ENCODE measurements at regions not wholly inside any gene's neighbourhood (a gene's known extent, or its start where the extent isn't known, plus 50 kb on each side); places are given as distances from the start of the nearest gene placed in this dataset.

DNA sequence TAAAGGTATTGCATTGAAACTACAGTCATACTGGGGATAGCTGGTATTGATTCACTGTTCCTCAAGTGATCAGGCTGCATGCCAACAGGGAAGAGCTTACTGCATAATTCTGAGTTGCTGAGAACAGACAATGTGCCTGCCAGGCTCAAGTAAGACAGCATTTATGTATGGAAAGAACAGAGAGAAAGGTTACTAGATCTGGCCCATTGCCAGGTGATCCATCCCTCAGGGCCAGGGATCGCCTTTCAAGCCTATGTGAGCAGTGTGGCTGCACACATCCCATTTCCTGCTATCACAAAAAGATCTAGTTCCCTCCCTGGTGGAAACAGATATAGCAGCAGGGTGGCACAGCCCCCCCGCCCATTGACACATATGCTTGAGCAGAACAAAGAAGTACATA is 254.0 kb downstream of the TMA16 start:
- TF ChIP-seq EZH2phosphoT487 (IDR thresholded peaks at IDR 0.05; ENCODE audit: borderline replicate concordance, low read depth, low read length) = no peak
- TF ChIP-seq, protein P1, sequence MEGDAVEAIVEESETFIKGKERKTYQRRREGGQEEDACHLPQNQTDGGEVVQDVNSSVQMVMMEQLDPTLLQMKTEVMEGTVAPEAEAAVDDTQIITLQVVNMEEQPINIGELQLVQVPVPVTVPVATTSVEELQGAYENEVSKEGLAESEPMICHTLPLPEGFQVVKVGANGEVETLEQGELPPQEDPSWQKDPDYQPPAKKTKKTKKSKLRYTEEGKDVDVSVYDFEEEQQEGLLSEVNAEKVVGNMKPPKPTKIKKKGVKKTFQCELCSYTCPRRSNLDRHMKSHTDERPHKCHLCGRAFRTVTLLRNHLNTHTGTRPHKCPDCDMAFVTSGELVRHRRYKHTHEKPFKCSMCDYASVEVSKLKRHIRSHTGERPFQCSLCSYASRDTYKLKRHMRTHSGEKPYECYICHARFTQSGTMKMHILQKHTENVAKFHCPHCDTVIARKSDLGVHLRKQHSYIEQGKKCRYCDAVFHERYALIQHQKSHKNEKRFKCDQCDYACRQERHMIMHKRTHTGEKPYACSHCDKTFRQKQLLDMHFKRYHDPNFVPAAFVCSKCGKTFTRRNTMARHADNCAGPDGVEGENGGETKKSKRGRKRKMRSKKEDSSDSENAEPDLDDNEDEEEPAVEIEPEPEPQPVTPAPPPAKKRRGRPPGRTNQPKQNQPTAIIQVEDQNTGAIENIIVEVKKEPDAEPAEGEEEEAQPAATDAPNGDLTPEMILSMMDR (conservative IDR thresholded peaks at IDR 0.05; ENCODE audit: low read length) = no peak

Measured in OCI-LY7 (cell line).